ENCODE measurements at regions not wholly inside any gene's neighbourhood (a gene's known extent, or its start where the extent isn't known, plus 50 kb on each side); places are given as distances from the start of the nearest gene placed in this dataset.

GRCh38 chr2:234564699-234565098, 67.8 kb upstream of the ARL4C start:
- Histone ChIP-seq H3K4me1 (ENCODE audit: insufficient read depth, low read length) (peaks cover 4% of the 10 kb centered on the region), H3K27ac (ENCODE audit: low read length) (no peak overlapping the region), H3K4me2 (ENCODE audit: low read length) (no peak overlapping the region), H3K27me3 (ENCODE audit: low read length) (no peaks in the 10 kb centered on the region), H4K20me1 (ENCODE audit: low read length) (no peaks in the 10 kb centered on the region), H3K9ac (ENCODE audit: low read length) (no peak overlapping the region), H3K36me3 (ENCODE audit: low read depth, low read length) (no peaks in the 10 kb centered on the region), H2AFZ (ENCODE audit: low read length) (no peak overlapping the region), H3K79me2 (ENCODE audit: low read length) (no peaks in the 10 kb centered on the region), H3F3A (ENCODE audit: low read length, unreplicated experiment) (no peaks in the 10 kb centered on the region), H3K9me2 (replicated peaks; ENCODE audit: low read length) (no peaks in the 10 kb centered on the region), H3K9me3 (ENCODE audit: low read length) (no peaks in the 10 kb centered on the region), H3K4me3 (ENCODE audit: low read length) (no peak overlapping the region)
- intact Hi-C loops (cut with micrococcal nuclease): no loop called here
- DNase-seq (peak; percentile 16), ATAC-seq (no peak)
- CTCF ChIA-PET: interaction anchor here (0.7 to 1.5 kb wide), 3 partner anchors 316 to 552 kb away, joined by 5 to 6 read pairs (median 5); no protein-coding TSS in a partner anchor
- TF ChIP-seq EZH2phosphoT487 (IDR thresholded peaks at IDR 0.05; ENCODE audit: borderline replicate concordance, low read length) (no peak), EZH2 (IDR thresholded peaks at IDR 0.05; ENCODE audit: low read length, unreplicated experiment) (no peak), CTCF (conservative IDR thresholded peaks at IDR 0.05; ENCODE audit: low read depth, low read length) (peak; percentile 34; the same call in 1 of the 2 replicates)
- no TSS peak for BruUV-seq (replicated peaks)
- POLR2A ChIA-PET (ENCODE audit: unreplicated experiment): interaction anchor here (0.7 kb wide), 1 partner anchor 388 kb away, joined by 3 read pairs; no protein-coding TSS in a partner anchor

- Histone ChIP-seq H3K79me2 (ENCODE audit: low read length) (no peaks in the 10 kb centered on the region), H3K27me3 (ENCODE audit: low read length) (no peaks in the 10 kb centered on the region), H3F3A (ENCODE audit: low read length, unreplicated experiment) (no peaks in the 10 kb centered on the region), H3K9ac (ENCODE audit: low read length) (no peak overlapping the region), H3K9me2 (replicated peaks; ENCODE audit: low read length) (no peaks in the 10 kb centered on the region), H3K36me3 (ENCODE audit: low read depth, low read length) (no peaks in the 10 kb centered on the region), H4K20me1 (ENCODE audit: low read length) (no peaks in the 10 kb centered on the region), H3K9me3 (ENCODE audit: low read length) (no peaks in the 10 kb centered on the region), H3K27ac (ENCODE audit: low read length) (no peak overlapping the region), H2AFZ (ENCODE audit: low read length) (no peak overlapping the region), H3K4me1 (ENCODE audit: insufficient read depth, low read length) (peaks cover 38% of the 10 kb centered on the region), H3K4me3 (ENCODE audit: low read length) (no peak overlapping the region), H3K4me2 (ENCODE audit: low read length) (no peak overlapping the region)
- TF ChIP-seq CTCF (conservative IDR thresholded peaks at IDR 0.05; ENCODE audit: low read depth, low read length): no peak
- TF ChIP-seq EZH2phosphoT487 (IDR thresholded peaks at IDR 0.05; ENCODE audit: borderline replicate concordance, low read length): no peak
- no peak for TF ChIP-seq EZH2 (IDR thresholded peaks at IDR 0.05; ENCODE audit: low read length, unreplicated experiment)
- POLR2A ChIA-PET (ENCODE audit: unreplicated experiment): interaction anchor here (0.6 kb wide), 1 partner anchor 74 kb away, joined by 4 read pairs; no protein-coding TSS in a partner anchor
- intact Hi-C loops (cut with micrococcal nuclease): loop anchor here (5.0 to 10.0 kb wide), 3 partner anchors 73 to 395 kb away; partner anchors contain the start of gene SH3BP4
- peak; percentile 70 for ATAC-seq
- DNase-seq: peak; percentile 71
- CTCF ChIA-PET: no interaction called here
- no TSS peak for BruUV-seq (replicated peaks)
These were observed 62.7 kb upstream of the ARL4C start for GRCh38 chr2:234559609-234560008.

GRCh38 chr2:234558642-234559041, 61.8 kb upstream of the ARL4C start:
- no TSS peak for BruUV-seq (replicated peaks)

More at GRCh38 chr2:234558642-234559041, 61.8 kb upstream of the ARL4C start:
- Histone ChIP-seq H3K9ac (ENCODE audit: low read length) (no peak overlapping the region), H3K27ac (ENCODE audit: low read length) (no peak overlapping the region), H3K27me3 (ENCODE audit: low read length) (no peaks in the 10 kb centered on the region), H3K4me3 (ENCODE audit: low read length) (no peak overlapping the region), H2AFZ (ENCODE audit: low read length) (no peak overlapping the region), H4K20me1 (ENCODE audit: low read length) (no peaks in the 10 kb centered on the region), H3F3A (ENCODE audit: low read length, unreplicated experiment) (no peaks in the 10 kb centered on the region), H3K9me2 (replicated peaks; ENCODE audit: low read length) (no peaks in the 10 kb centered on the region), H3K4me2 (ENCODE audit: low read length) (no peak overlapping the region), H3K79me2 (ENCODE audit: low read length) (no peaks in the 10 kb centered on the region), H3K4me1 (ENCODE audit: insufficient read depth, low read length) (peaks cover 38% of the 10 kb centered on the region), H3K9me3 (ENCODE audit: low read length) (no peaks in the 10 kb centered on the region), H3K36me3 (ENCODE audit: low read depth, low read length) (no peaks in the 10 kb centered on the region)
- ChIA-PET CTCF (no interaction called here), POLR2A (ENCODE audit: unreplicated experiment) (no interaction called here)
- DNase-seq (no peak), ATAC-seq (no peak)
- TF ChIP-seq EZH2phosphoT487 (IDR thresholded peaks at IDR 0.05; ENCODE audit: borderline replicate concordance, low read length): no peak
- TF ChIP-seq EZH2 (IDR thresholded peaks at IDR 0.05; ENCODE audit: low read length, unreplicated experiment): no peak
- no peak for TF ChIP-seq CTCF (conservative IDR thresholded peaks at IDR 0.05; ENCODE audit: low read depth, low read length)
- intact Hi-C loops (cut with micrococcal nuclease): loop anchor here (5.0 to 10.0 kb wide), 3 partner anchors 74 to 396 kb away; partner anchors contain the start of gene SH3BP4
